HG02852 (cell line): ENCODE measurements at regions not wholly inside any gene's neighbourhood (a gene's known extent, or its start where the extent isn't known, plus 50 kb on each side); places are given as distances from the start of the nearest gene placed in this dataset.

ENCODE experiments used
- ATAC-seq: cut with Tn5 transposase; IDR thresholded peaks from one replicate; pipeline ENCODE4 v1.9.1; 2021; ENCODE audit warnings: mild to moderate bottlenecking, moderate library complexity; ENCODE audit not compliant: unreplicated experiment

- ATAC-seq: no peak
These were observed 244.2 kb downstream of the TLE3 start for GRCh38 chr15:69853544-69853951.

- ATAC-seq: no peak
These were observed 243.7 kb downstream of the TLE3 start for GRCh38 chr15:69854001-69854400.

GRCh38 chr15:69854521-69855181 is 243.1 kb downstream of the TLE3 start:
- no peak for ATAC-seq

- ATAC-seq: no peak
These were observed 242.3 kb downstream of the TLE3 start for GRCh38 chr15:69855258-69856000.

GRCh38 chr15:69857250-69857649 is 240.5 kb downstream of the TLE3 start:
- no peak for ATAC-seq

- no peak for ATAC-seq
These were observed 239.9 kb downstream of the TLE3 start for GRCh38 chr15:69857686-69858391.

- ATAC-seq: no peak
These were observed 239.3 kb downstream of the TLE3 start for GRCh38 chr15:69858456-69858855.

GRCh38 chr15:69859866-69860265 is 237.9 kb downstream of the TLE3 start:
- no peak for ATAC-seq

- ATAC-seq: no peak
These were observed 237.4 kb downstream of the TLE3 start for GRCh38 chr15:69860321-69860720.

GRCh38 chr15:69860921-69861320 is 236.8 kb downstream of the TLE3 start:
- ATAC-seq: no peak

GRCh38 chr15:69861331-69862171 is 236.2 kb downstream of the TLE3 start:
- ATAC-seq: no peak

GRCh38 chr15:69862540-69862939 is 235.2 kb downstream of the TLE3 start:
- ATAC-seq: no peak

- ATAC-seq: no peak
These were observed 234.3 kb downstream of the TLE3 start for GRCh38 chr15:69863446-69863845.

- no peak for ATAC-seq
These were observed 232.3 kb downstream of the TLE3 start for GRCh38 chr15:69865369-69865768.

- ATAC-seq: no peak
These were observed 229.0 kb downstream of the TLE3 start for GRCh38 chr15:69868756-69869155.

- no peak for ATAC-seq
These were observed 228.4 kb downstream of the TLE3 start for GRCh38 chr15:69869291-69869690.

GRCh38 chr15:69869881-69870505 is 227.7 kb downstream of the TLE3 start:
- no peak for ATAC-seq

- ATAC-seq: no peak
These were observed 226.1 kb downstream of the TLE3 start for GRCh38 chr15:69871511-69872134.

GRCh38 chr15:69873807-69874206 is 223.9 kb downstream of the TLE3 start:
- ATAC-seq: no peak

GRCh38 chr15:69874321-69874720 is 223.4 kb downstream of the TLE3 start:
- ATAC-seq: no peak
